ENCODE measurements at regions not wholly inside any gene's neighbourhood (a gene's known extent, or its start where the extent isn't known, plus 50 kb on each side); places are given as distances from the start of the nearest gene placed in this dataset.
"Not testable (repeated sequence)": the region's sequence is repeated elsewhere in the genome, so short reads cannot be mapped to it uniquely, and the experiment has no call there.

GRCh38 chr3:4166540-4166939 lies 136.6 kb upstream of the SETMAR start:
- no peak for ATAC-seq
- no peaks in the 10 kb centered on the region for H3K9me3 ChIP-seq
- no peak for DNase-seq
- no peaks in the 10 kb centered on the region for H3K27me3 ChIP-seq (ENCODE audit: insufficient read depth in 3 of 3, low read length in 2 of 3)
- TF ChIP-seq, protein P1, sequence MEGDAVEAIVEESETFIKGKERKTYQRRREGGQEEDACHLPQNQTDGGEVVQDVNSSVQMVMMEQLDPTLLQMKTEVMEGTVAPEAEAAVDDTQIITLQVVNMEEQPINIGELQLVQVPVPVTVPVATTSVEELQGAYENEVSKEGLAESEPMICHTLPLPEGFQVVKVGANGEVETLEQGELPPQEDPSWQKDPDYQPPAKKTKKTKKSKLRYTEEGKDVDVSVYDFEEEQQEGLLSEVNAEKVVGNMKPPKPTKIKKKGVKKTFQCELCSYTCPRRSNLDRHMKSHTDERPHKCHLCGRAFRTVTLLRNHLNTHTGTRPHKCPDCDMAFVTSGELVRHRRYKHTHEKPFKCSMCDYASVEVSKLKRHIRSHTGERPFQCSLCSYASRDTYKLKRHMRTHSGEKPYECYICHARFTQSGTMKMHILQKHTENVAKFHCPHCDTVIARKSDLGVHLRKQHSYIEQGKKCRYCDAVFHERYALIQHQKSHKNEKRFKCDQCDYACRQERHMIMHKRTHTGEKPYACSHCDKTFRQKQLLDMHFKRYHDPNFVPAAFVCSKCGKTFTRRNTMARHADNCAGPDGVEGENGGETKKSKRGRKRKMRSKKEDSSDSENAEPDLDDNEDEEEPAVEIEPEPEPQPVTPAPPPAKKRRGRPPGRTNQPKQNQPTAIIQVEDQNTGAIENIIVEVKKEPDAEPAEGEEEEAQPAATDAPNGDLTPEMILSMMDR (IDR thresholded peaks at IDR 0.05), result no peak
- intact Hi-C loops (cut with DNase I), result no loop called here
- no peak overlapping the region for H3K27ac ChIP-seq
- H3K4me1 ChIP-seq, result no peaks in the 10 kb centered on the region
- 84 to 88% (median 88%) methylated on average over 5 of the region's 5 CpGs for WGBS, 3 donors
- no peaks in the 10 kb centered on the region for H3K36me3 ChIP-seq (ENCODE audit: insufficient read depth in 1 of 2, low read depth in 1 of 2)
- no peak overlapping the region for H3K4me3 ChIP-seq

DNA sequence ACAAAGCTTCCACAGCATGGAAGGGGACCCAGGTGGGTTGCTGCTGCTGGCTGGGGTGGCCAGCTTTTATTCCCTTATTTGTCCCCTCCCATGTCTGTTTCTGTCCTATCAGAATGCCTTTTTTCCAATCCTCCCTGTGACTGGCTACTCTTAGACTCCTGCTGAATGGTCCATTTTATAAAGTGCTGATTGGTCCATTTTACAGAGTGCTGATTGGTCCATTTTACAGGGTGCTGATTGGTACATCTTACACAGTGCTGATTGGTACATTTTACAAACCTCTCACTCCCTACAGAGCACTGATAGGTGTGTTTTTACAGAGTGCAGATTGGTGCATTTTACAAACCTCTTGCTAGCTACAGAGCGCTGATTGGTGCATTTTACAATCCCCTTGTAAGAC lies 135.9 kb upstream of the SETMAR start:
- intact Hi-C loops (cut with DNase I); H3K27ac ChIP-seq; ATAC-seq; H3K4me3 ChIP-seq; H3K27me3 ChIP-seq (ENCODE audit: insufficient read depth in 3 of 3, low read length in 2 of 3); DNase-seq; H3K4me1 ChIP-seq; H3K9me3 ChIP-seq; H3K36me3 ChIP-seq (ENCODE audit: insufficient read depth in 1 of 2, low read depth in 1 of 2): not testable (repeated sequence)
- 89 to 96% (median 96%) methylated on average over 1 of the region's 1 CpG for WGBS, 3 donors

- Histone ChIP-seq H3K36me3 (ENCODE audit: insufficient read depth in 1 of 2, low read depth in 1 of 2) (no peaks in the 10 kb centered on the region), H3K27me3 (ENCODE audit: insufficient read depth in 3 of 3, low read length in 2 of 3) (no peaks in the 10 kb centered on the region), H3K4me1 (no peaks in the 10 kb centered on the region), H3K27ac (no peak overlapping the region), H3K9me3 (no peaks in the 10 kb centered on the region), H3K4me3 (no peak overlapping the region)
- WGBS, 3 donors, result 81 to 86% (median 83%) methylated on average over 6 of the region's 6 CpGs
- ATAC-seq (no peak), DNase-seq (no peak)
- intact Hi-C loops (cut with DNase I), result no loop called here
- TF ChIP-seq, protein P1 (IDR thresholded peaks at IDR 0.05), result no peak
These were observed 128.4 kb upstream of the SETMAR start for GRCh38 chr3:4174791-4175190.

DNA sequence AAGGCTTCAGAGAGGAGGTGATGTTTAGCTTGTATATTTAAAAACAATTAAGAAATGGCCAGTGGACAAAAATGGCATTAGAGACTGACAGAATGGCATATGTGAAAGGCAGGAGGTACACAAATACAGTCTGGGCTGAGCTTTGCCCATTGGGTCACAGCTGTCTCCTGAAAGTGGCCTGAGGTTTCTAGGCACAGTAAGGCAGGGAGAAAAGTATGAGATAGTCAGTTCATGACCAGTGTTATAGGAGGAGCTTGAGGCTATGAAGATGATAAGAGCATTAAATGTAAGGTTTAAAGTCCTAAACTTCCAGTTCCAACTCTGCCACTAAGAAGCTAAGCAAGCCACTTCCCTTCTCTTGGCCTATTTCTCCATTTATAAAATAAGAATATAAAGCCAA lies 111.2 kb upstream of the SETMAR start:
- Histone ChIP-seq H3K36me3 (ENCODE audit: insufficient read depth in 1 of 2, low read depth in 1 of 2) (no peaks in the 10 kb centered on the region), H3K4me3 (no peak overlapping the region), H3K9me3 (no peaks in the 10 kb centered on the region), H3K27me3 (ENCODE audit: insufficient read depth in 3 of 3, low read length in 2 of 3) (no peaks in the 10 kb centered on the region), H3K27ac (no peak overlapping the region), H3K4me1 (no peaks in the 10 kb centered on the region)
- intact Hi-C loops (cut with DNase I), result no loop called here
- DNase-seq (no peak), ATAC-seq (no peak)
- TF ChIP-seq, protein P1 (IDR thresholded peaks at IDR 0.05), result no peak

- no peaks in the 10 kb centered on the region for H3K4me1 ChIP-seq
- H3K27me3 ChIP-seq (ENCODE audit: insufficient read depth in 3 of 3, low read length in 2 of 3), result no peaks in the 10 kb centered on the region
- H3K36me3 ChIP-seq (ENCODE audit: insufficient read depth in 1 of 2, low read depth in 1 of 2), result no peaks in the 10 kb centered on the region
- TF ChIP-seq, protein P1 (IDR thresholded peaks at IDR 0.05), result no peak
- H3K27ac ChIP-seq, result no peak overlapping the region
- ATAC-seq (no peak), DNase-seq (no peak)
- intact Hi-C loops (cut with DNase I), result no loop called here
- no peak overlapping the region for H3K4me3 ChIP-seq
- no peaks in the 10 kb centered on the region for H3K9me3 ChIP-seq
These were observed 108.2 kb upstream of the SETMAR start for GRCh38 chr3:4195006-4195405.
